T-cell (primary cell): ENCODE measurements at regions not wholly inside any gene's neighbourhood (a gene's known extent, or its start where the extent isn't known, plus 50 kb on each side); places are given as distances from the start of the nearest gene placed in this dataset.

ENCODE experiments used
- ATAC-seq, 4 experiments: fragments of 200-7000 bp in 3 of 4; fragments of 150-1000 bp in 1 of 4; cut with Tn5 transposase; replicated peaks in 1 of 4; 1 replicate in 3 of 4; 2 replicates in 1 of 4; pipeline ENCODE4 v1.10.0; 2021; ENCODE audit warnings: moderate library complexity in 3 of 4, mild to moderate bottlenecking in 2 of 4, moderate number of reproducible peaks in 1 of 4
- CTCF ChIA-PET, 2 donors: fragments of 300-600 bp; sonication (Branson Sonifier 250); formaldehyde crosslinking; loops; one replicate each; lab custom pipeline; 2022; ENCODE audit warnings: antibody characterized with exemption in 2 of 2; lab: Charles Lee
- POLR2A ChIA-PET, 2 donors: fragments of 300-600 bp; sonication (Branson Sonifier 250); formaldehyde crosslinking; loops; one replicate each; lab custom pipeline; 2022; ENCODE audit warnings: antibody characterized with exemption in 2 of 2; lab: Charles Lee
- DNase-seq, 35 experiments: peaks; one replicate each; pipeline versions ENCODE4 v3.0.0 to v3.0.0-alpha.2; 2013 to 2023
- H3K27ac ChIP-seq: one replicate; pipeline ENCODE4 v1.5.1; 2013; ENCODE audit warnings: low read length
- H3K27me3 ChIP-seq, 2 experiments: replicated peaks in 1 of 2; 1 replicate in 1 of 2; 2 replicates in 1 of 2; pipeline versions ENCODE4 v1.6.1 to v1.7.0; 2013; ENCODE audit warnings: low read length in 1 of 2, mixed read lengths in 1 of 2; ENCODE audit not compliant: control insufficient read depth in 2 of 2, insufficient read depth in 2 of 2; ENCODE audit errors: extremely low read depth in 1 of 2
- H3K36me3 ChIP-seq, 2 donors: 1 replicate in 1 of 2; 2 replicates in 1 of 2; pipeline versions ENCODE4 v1.6.1 to v1.7.0; 2013; ENCODE audit warnings: low read length in 1 of 2; ENCODE audit not compliant: control insufficient read depth in 2 of 2, insufficient read depth in 1 of 2; ENCODE audit errors: extremely low read depth in 1 of 2
- H3K4me1 ChIP-seq, 2 experiments: 1 replicate in 1 of 2; 2 replicates in 1 of 2; pipeline versions ENCODE4 v1.6.1 to v1.7.0; 2013; ENCODE audit warnings: low read length in 2 of 2, mixed read lengths in 1 of 2; ENCODE audit not compliant: insufficient read depth in 2 of 2, control insufficient read depth in 1 of 2; ENCODE audit errors: extremely low read depth in 1 of 2
- H3K4me3 ChIP-seq, 2 donors: 1 replicate in 1 of 2; 2 replicates in 1 of 2; pipeline versions ENCODE4 v1.5.1 to v1.7.0; 2013; ENCODE audit warnings: mild to moderate bottlenecking in 2 of 2, low read length in 1 of 2, moderate library complexity in 1 of 2; ENCODE audit not compliant: control insufficient read depth in 1 of 2; ENCODE audit errors: extremely low read depth in 1 of 2
- H3K9me3 ChIP-seq: 2 replicates; pipeline ENCODE4 v1.7.0; 2013
- H3K27ac Mint-ChIP-seq, 2 donors: one replicate each; pipeline ENCODE4 v1.8.0; 2020 to 2021; ENCODE audit warnings: mild to moderate bottlenecking in 2 of 2, mixed read lengths in 2 of 2
- H3K27me3 Mint-ChIP-seq, 2 donors: one replicate each; pipeline ENCODE4 v1.8.0; 2021 to 2022; ENCODE audit warnings: mixed read lengths in 2 of 2
- H3K36me3 Mint-ChIP-seq: one replicate; pipeline ENCODE4 v1.8.0; 2021; ENCODE audit warnings: mixed read lengths
- H3K4me1 Mint-ChIP-seq, 3 donors: one replicate each; pipeline ENCODE4 v1.8.0; 2020 to 2022; ENCODE audit warnings: mixed read lengths in 3 of 3, mild to moderate bottlenecking in 1 of 3
- H3K4me3 Mint-ChIP-seq, 3 donors: one replicate each; pipeline ENCODE4 v1.8.0; 2020 to 2022; ENCODE audit warnings: mild to moderate bottlenecking in 3 of 3, mixed read lengths in 3 of 3, moderate library complexity in 3 of 3
- H3K9me3 Mint-ChIP-seq, 3 donors: one replicate each; pipeline ENCODE4 v1.8.0; 2020 to 2022; ENCODE audit warnings: mixed read lengths in 3 of 3
- WGBS: methylation state at CpG from one replicate; pipeline ENCODE4 v1.1.5; 2013; ENCODE audit warnings: missing lambda C conversion rate; ENCODE audit not compliant: insufficient coverage; 5-methylcytosine and 5-hydroxymethylcytosine counted together

DNA sequence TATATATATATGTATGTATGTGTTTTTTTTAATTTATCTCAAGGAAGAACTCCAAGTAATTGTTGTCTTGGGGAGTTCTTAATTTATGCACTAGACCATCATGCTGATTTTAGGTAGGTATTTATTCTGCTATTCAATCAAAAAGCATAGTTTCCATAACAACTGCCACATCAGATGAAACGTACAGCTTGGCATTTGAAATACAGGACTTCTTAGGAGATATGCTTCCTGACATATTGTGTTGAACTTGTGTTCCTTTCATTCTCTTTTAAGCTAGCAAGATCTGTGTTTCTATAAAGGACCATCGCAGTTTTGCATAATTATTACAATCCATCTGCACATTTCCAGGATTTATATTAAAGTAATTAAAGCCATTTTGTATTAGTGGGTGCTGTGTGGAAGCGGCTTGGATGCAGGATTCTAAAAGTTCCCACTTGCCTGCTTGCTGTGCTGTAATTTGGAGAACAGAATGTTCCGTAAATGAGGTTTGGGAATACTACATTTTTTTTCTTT lies 343.5 kb upstream of the FANCL start:
- no peak for DNase-seq
- ATAC-seq, result no peak
- H3K4me3 ChIP-seq, result no peak overlapping the region
- POLR2A ChIA-PET, result no interaction called here
- no peak overlapping the region for H3K4me3 Mint-ChIP-seq
- no peaks in the 10 kb centered on the region for H3K9me3 ChIP-seq
- no CpG with 5 or more reads among the region's 4 CpGs for WGBS
- H3K27ac ChIP-seq, result no peak overlapping the region
- no peaks in the 10 kb centered on the region for H3K27me3 Mint-ChIP-seq
- H3K27me3 ChIP-seq, result no peaks in the 10 kb centered on the region
- H3K4me1 ChIP-seq, result no peaks in the 10 kb centered on the region
- H3K36me3 ChIP-seq, result no peaks in the 10 kb centered on the region
- CTCF ChIA-PET, result no interaction called here
- no peaks in the 10 kb centered on the region for H3K4me1 Mint-ChIP-seq
- no peaks in the 10 kb centered on the region for H3K9me3 Mint-ChIP-seq
- no peaks in the 10 kb centered on the region for H3K36me3 Mint-ChIP-seq
- no peak overlapping the region for H3K27ac Mint-ChIP-seq

DNA sequence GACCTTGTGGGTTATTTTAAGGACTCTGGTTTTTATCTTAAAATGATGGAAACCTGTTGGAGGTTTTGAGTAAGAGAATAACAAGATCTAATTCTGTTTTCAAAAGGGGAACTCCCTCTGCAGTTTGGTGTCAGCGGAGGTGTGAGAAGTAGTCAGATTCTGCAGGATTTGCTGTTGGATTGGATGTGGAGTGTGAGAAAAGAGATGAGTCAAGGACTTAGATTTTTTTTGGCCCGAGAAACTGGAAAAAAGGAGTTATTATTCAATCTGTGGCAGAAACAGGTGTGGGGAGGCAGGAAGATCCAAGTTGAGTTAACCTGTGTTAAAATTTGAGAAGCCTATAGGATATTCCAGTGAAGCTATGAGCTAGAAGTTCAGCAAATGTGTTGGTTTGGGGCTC lies 337.2 kb upstream of the FANCL start:
- Histone ChIP-seq H3K9me3 (no peaks in the 10 kb centered on the region), H3K4me1 (no peaks in the 10 kb centered on the region), H3K27me3 (no peaks in the 10 kb centered on the region), H3K27ac (no peak overlapping the region), H3K4me3 (no peak overlapping the region), H3K36me3 (no peaks in the 10 kb centered on the region)
- H3K4me1 Mint-ChIP-seq, result no peaks in the 10 kb centered on the region
- no peaks in the 10 kb centered on the region for H3K9me3 Mint-ChIP-seq
- 90% methylated on average over 2 of the region's 2 CpGs for WGBS
- H3K4me3 Mint-ChIP-seq, result no peak overlapping the region
- H3K36me3 Mint-ChIP-seq, result no peaks in the 10 kb centered on the region
- peaks cover 0 to 4% of the 10 kb centered on the region in 2 donors for H3K27me3 Mint-ChIP-seq
- CTCF ChIA-PET, result no interaction called here
- ATAC-seq (no peak), DNase-seq (no peak)
- POLR2A ChIA-PET, result no interaction called here
- H3K27ac Mint-ChIP-seq, result no peak overlapping the region

DNA sequence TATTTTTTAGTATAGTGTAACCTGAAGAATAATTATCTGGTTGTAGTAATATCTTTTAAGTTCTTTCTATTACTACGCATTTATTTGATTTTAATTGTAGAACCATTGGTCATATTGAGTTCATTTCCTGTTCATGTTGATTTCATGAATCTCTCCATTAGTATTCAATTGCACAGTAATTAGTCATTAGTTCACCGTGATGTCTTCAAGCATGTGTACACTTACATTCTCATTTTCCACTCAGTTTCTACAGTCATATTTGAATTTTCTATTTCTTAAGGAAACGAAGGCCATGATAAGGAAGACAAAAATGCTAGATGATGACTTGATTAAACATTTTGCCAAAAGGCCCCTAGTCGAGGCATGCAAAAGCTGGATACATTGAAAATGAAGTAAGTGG lies 333.7 kb upstream of the FANCL start:
- no peaks in the 10 kb centered on the region for H3K27me3 ChIP-seq
- H3K4me3 Mint-ChIP-seq, result no peak overlapping the region
- peaks cover 2 to 3% of the 10 kb centered on the region in 2 experiments for H3K4me1 ChIP-seq
- ChIA-PET CTCF (interaction anchor here in 1 of 2 donors (0.6 kb wide), 1 partner anchor 60 kb away, joined by 3 read pairs; no protein-coding TSS in a partner anchor), POLR2A (no interaction called here)
- DNase-seq (no peak), ATAC-seq (no peak)
- H3K27ac ChIP-seq, result no peak overlapping the region
- no peaks in the 10 kb centered on the region for H3K9me3 ChIP-seq
- 89% methylated on average over 1 of the region's 4 CpGs for WGBS
- H3K4me1 Mint-ChIP-seq, result peaks cover 3 to 8% (median 5%) of the 10 kb centered on the region in 3 donors
- no peaks in the 10 kb centered on the region for H3K36me3 Mint-ChIP-seq
- H3K27me3 Mint-ChIP-seq, result peaks cover 4% of the 10 kb centered on the region in 2 donors
- no peaks in the 10 kb centered on the region for H3K9me3 Mint-ChIP-seq
- no peaks in the 10 kb centered on the region for H3K36me3 ChIP-seq
- no peak overlapping the region for H3K4me3 ChIP-seq
- H3K27ac Mint-ChIP-seq, result no peak overlapping the region

DNA sequence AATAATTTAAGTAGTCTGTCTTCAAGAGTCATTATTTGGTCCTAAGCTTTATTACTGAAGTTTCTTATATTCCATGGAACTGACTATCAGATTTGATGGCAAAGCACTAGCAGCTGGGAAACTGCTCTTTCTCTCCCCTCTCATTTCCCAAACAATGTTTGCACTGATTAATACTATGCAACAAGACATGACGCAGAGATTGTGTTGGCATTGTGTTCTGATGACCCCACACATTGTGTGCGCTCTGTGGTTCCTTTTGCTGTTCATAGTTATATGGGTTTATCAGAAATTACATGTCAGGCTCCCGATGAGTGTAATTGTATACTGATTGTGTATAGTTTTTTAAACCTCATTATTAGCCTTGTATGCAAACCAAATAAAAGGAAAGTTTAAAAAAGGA lies 331.6 kb upstream of the FANCL start:
- H3K4me3 ChIP-seq, result no peak overlapping the region
- ChIA-PET POLR2A (no interaction called here), CTCF (no interaction called here)
- H3K27me3 Mint-ChIP-seq, result peaks cover 0 to 4% of the 10 kb centered on the region in 2 donors
- H3K4me1 Mint-ChIP-seq, result peaks cover 5 to 13% (median 8%) of the 10 kb centered on the region in 3 donors
- H3K36me3 Mint-ChIP-seq, result no peaks in the 10 kb centered on the region
- H3K9me3 ChIP-seq, result no peaks in the 10 kb centered on the region
- no peak for ATAC-seq
- H3K36me3 ChIP-seq, result no peaks in the 10 kb centered on the region
- no peak overlapping the region for H3K27ac ChIP-seq
- no peak overlapping the region for H3K27ac Mint-ChIP-seq
- H3K9me3 Mint-ChIP-seq, result no peaks in the 10 kb centered on the region
- H3K4me1 ChIP-seq, result peaks cover 2 to 4% of the 10 kb centered on the region in 2 experiments
- DNase-seq, result no peak
- H3K4me3 Mint-ChIP-seq, result no peak overlapping the region
- no peaks in the 10 kb centered on the region for H3K27me3 ChIP-seq
- WGBS, result 100% methylated on average over 2 of the region's 3 CpGs

DNA sequence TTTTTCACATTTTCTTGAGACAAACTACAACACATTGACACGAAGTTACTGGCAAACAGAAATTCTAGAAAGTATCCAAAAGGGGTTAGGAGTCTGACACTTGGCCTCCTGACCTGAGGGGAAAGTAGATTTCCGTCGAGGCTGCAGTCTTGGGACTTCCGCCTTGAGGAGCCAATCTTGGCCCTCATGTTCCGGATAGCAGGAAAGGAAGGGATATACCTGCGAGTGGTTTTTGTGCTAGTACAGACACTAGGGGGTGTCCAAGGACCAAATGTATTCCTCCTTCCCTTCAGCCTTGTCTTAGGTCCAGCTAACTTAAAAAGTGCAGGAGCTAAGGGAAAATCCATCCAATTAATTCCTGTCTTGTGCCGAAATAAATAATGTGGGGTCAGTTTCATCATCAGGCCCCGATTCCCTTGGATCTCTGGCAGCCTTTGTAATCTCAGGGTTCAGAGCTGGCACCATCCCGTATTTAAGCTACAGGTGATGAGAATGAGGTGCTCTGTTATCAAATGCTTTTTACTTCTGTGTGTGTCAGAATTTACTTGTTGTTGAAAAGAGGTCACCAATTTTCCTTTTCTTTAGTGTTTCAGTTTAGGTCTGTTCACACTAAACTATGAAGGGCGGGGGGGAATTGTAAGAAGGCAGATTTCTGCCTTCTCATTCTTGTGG lies 330.2 kb upstream of the FANCL start:
- Mint-ChIP-seq H3K4me1 (peaks cover 5 to 13% (median 8%) of the 10 kb centered on the region in 3 donors), H3K36me3 (no peaks in the 10 kb centered on the region), H3K27me3 (peaks cover 0 to 7% of the 10 kb centered on the region in 2 donors), H3K4me3 (no peak overlapping the region), H3K9me3 (no peaks in the 10 kb centered on the region), H3K27ac (no peak overlapping the region)
- H3K9me3 ChIP-seq, result no peaks in the 10 kb centered on the region
- ChIA-PET CTCF (no interaction called here), POLR2A (no interaction called here)
- H3K4me3 ChIP-seq, result no peak overlapping the region
- no peaks in the 10 kb centered on the region for H3K36me3 ChIP-seq
- ATAC-seq (no peak), DNase-seq (peak in 1 of 35 experiments; percentile 13)
- 11% methylated on average over 4 of the region's 10 CpGs for WGBS
- H3K27ac ChIP-seq, result no peak overlapping the region
- peaks cover 2 to 4% of the 10 kb centered on the region in 2 experiments for H3K4me1 ChIP-seq
- no peaks in the 10 kb centered on the region for H3K27me3 ChIP-seq

DNA sequence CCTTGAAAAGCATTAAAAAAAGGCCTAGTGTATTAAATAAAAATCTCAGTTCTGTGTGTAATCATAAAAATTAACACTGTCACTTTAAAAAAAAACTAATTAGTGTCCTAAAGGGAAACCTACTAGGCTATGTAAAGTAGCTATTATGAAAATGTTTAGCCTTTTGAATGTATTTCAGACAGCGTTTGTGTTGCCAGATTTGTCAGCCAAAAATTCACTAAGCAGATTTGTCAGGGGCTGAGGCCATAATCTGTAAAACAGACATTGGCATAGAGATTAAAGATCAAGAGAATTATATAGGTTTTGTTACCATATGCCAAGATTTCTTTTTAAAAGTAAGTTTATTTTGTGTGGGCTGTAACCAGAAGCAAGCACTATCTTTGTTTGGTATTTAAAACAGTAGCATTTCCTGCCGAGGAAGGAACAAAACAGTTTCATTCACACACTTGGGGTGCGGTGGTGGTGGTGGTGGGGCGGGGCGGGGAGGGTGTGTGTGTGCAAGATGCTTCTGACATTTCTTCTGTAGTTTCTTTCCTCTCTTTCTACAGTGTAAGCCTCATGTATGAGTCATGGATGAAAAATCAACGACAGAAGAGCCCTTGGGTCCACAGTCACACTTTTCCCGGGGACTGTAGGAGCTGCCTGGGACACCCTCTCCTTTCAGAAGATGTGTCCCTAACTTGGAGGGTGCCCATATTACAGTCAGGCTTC lies 328.5 kb upstream of the FANCL start:
- H3K36me3 Mint-ChIP-seq, result no peaks in the 10 kb centered on the region
- Histone ChIP-seq H3K4me3 (no peak overlapping the region), H3K27me3 (no peaks in the 10 kb centered on the region), H3K36me3 (no peaks in the 10 kb centered on the region), H3K4me1 (peaks cover 2 to 4% of the 10 kb centered on the region in 2 experiments), H3K27ac (no peak overlapping the region), H3K9me3 (no peaks in the 10 kb centered on the region)
- peaks cover 5 to 13% (median 8%) of the 10 kb centered on the region in 3 donors for H3K4me1 Mint-ChIP-seq
- POLR2A ChIA-PET, result no interaction called here
- no peaks in the 10 kb centered on the region for H3K9me3 Mint-ChIP-seq
- 23% methylated on average over 3 of the region's 7 CpGs for WGBS
- peaks cover 0 to 7% of the 10 kb centered on the region in 2 donors for H3K27me3 Mint-ChIP-seq
- ATAC-seq, result peak in 3 of 4 experiments; percentile 26 to 52 (median 49)
- peak in 4 of 35 experiments; percentile 0 to 7 (median 2) for DNase-seq
- CTCF ChIA-PET, result no interaction called here
- H3K27ac Mint-ChIP-seq, result no peak overlapping the region
- H3K4me3 Mint-ChIP-seq, result no peak overlapping the region
